HEK293 (cell line): ENCODE measurements at regions not wholly inside any gene's neighbourhood (a gene's known extent, or its start where the extent isn't known, plus 50 kb on each side); places are given as distances from the start of the nearest gene placed in this dataset.
"Not testable (repeated sequence)": the region's sequence is repeated elsewhere in the genome, so short reads cannot be mapped to it uniquely, and the experiment has no call there.

Source experiments
- CTCF ChIA-PET: fragments of 350-600 bp; formaldehyde crosslinking; extraction: SDS; loops from one replicate; lab custom pipeline; 2021; ENCODE audit warnings: antibody characterized with exemption; lab: Yijun Ruan, JAX
- POLR2A ChIA-PET: fragments of 300-600 bp; formaldehyde crosslinking; extraction: SDS; loops from one replicate; lab custom pipeline; 2020; ENCODE audit warnings: antibody characterized with exemption, inconsistent platforms; lab: Yijun Ruan, JAX
- H3K27ac ChIP-seq: fragments of 200-500 bp; sonication (Bioruptor generic); 2 replicates; pipeline ENCODE4 v1.5.1; 2014; ENCODE audit warnings: low read depth, low read length, control low read depth, inconsistent platforms; ENCODE audit errors: extremely low read depth
- H3K36me3 ChIP-seq, 2 experiments: fragments of 200-500 bp in 1 of 2; sonication (Bioruptor generic) in 1 of 2; 1 replicate in 1 of 2; 2 replicates in 1 of 2; pipeline ENCODE4 v1.5.1; 2014 to 2017; ENCODE audit warnings: inconsistent platforms in 2 of 2, low read length in 2 of 2; ENCODE audit not compliant: control insufficient read depth in 2 of 2, insufficient read depth in 1 of 2
- H3K4me1 ChIP-seq: fragments of 200-500 bp; sonication (Bioruptor generic); 2 replicates; pipeline ENCODE4 v1.5.1; 2014; ENCODE audit warnings: mild to moderate bottlenecking, low read length, inconsistent platforms; ENCODE audit not compliant: control insufficient read depth, insufficient read depth
- H3K4me3 ChIP-seq: 2 replicates; pipeline ENCODE4 v1.5.1; 2011; ENCODE audit warnings: low read depth, mild to moderate bottlenecking, control low read depth, low read length, moderate library complexity
- H3K9me3 ChIP-seq: fragments of 200-500 bp; sonication (Bioruptor generic); 2 replicates; pipeline ENCODE4 v1.5.1; 2014; ENCODE audit warnings: low read depth, low read length, inconsistent platforms; ENCODE audit not compliant: control insufficient read depth, insufficient read depth
- EGR2 ChIP-seq: fragments of 450-650 bp; formaldehyde crosslinking; IDR thresholded peaks from 2 replicates; pipeline ENCODE4 v1.5.1; 2016; ENCODE audit warnings: low read depth, missing biosample characterization, missing genetic modification characterization
- MEIS1 ChIP-seq: sonication (generic); formaldehyde crosslinking; IDR thresholded peaks from 2 replicates; pipeline ENCODE4 v1.8.1; 2022; ENCODE audit warnings: missing genetic modification reagents, mild to moderate bottlenecking, borderline replicate concordance
- OSR2 ChIP-seq: fragments of 450-650 bp; formaldehyde crosslinking; IDR thresholded peaks from 2 replicates; pipeline ENCODE4 v1.5.1; 2016; ENCODE audit warnings: missing biosample characterization, missing genetic modification characterization
- TCF7L2 ChIP-seq: IDR thresholded peaks from 2 replicates; pipeline ENCODE4 v1.6.1; 2011; ENCODE audit warnings: low read depth, mild to moderate bottlenecking, inconsistent platforms, low read length, moderate library complexity, borderline replicate concordance
- ZNF157 ChIP-seq: fragments of 450-650 bp; formaldehyde crosslinking; IDR thresholded peaks from 2 replicates; pipeline ENCODE4 v1.5.1; 2016; ENCODE audit warnings: missing biosample characterization, missing genetic modification characterization
- ZNF292 ChIP-seq: fragments of 450-650 bp; formaldehyde crosslinking; IDR thresholded peaks from 2 replicates; pipeline ENCODE4 v1.5.1; 2016; ENCODE audit warnings: low read depth, missing biosample characterization, missing genetic modification characterization, borderline replicate concordance
- ZNF37A ChIP-seq: fragments of 450-650 bp; IDR thresholded peaks from 2 replicates; pipeline ENCODE4 v1.5.1; 2018; ENCODE audit warnings: missing biosample characterization, missing genetic modification characterization
- ZNF433 ChIP-seq: fragments of 450-650 bp; formaldehyde crosslinking; IDR thresholded peaks from 2 replicates; pipeline ENCODE4 v1.5.1; 2016; ENCODE audit warnings: missing biosample characterization, missing genetic modification characterization, low read depth
- ZNF544 ChIP-seq: fragments of 450-650 bp; formaldehyde crosslinking; IDR thresholded peaks from 2 replicates; pipeline ENCODE4 v1.5.0; 2017; ENCODE audit warnings: missing biosample characterization, missing genetic modification characterization
- ZNF555 ChIP-seq: fragments of 450-650 bp; formaldehyde crosslinking; conservative IDR thresholded peaks from 2 replicates; pipeline ENCODE4 v1.5.1; 2017; ENCODE audit warnings: missing biosample characterization, mild to moderate bottlenecking, missing genetic modification characterization, inconsistent platforms
- ZNF677 ChIP-seq: fragments of 450-650 bp; IDR thresholded peaks from 2 replicates; pipeline ENCODE4 v1.5.0; 2018; ENCODE audit warnings: missing biosample characterization, mild to moderate bottlenecking, missing genetic modification characterization, moderate library complexity
- ZNF76 ChIP-seq: fragments of 450-650 bp; formaldehyde crosslinking; IDR thresholded peaks from 2 replicates; pipeline ENCODE4; 2016; ENCODE audit warnings: low read depth, missing biosample characterization, missing genetic modification characterization, borderline replicate concordance
- TF ChIP-seq, protein P1 (sequence below): fragments of 450-650 bp; formaldehyde crosslinking; IDR thresholded peaks from 2 replicates; pipeline ENCODE4 v1.5.1; 2017; ENCODE audit warnings: missing biosample characterization, missing genetic modification characterization
- TF ChIP-seq, protein P2 (sequence below): fragments of 450-650 bp; formaldehyde crosslinking; conservative IDR thresholded peaks from 2 replicates; pipeline ENCODE4 v1.5.1; 2016; ENCODE audit warnings: low read depth, missing biosample characterization, missing genetic modification characterization
- TF ChIP-seq, protein P3 (sequence below): fragments of 450-650 bp; formaldehyde crosslinking; IDR thresholded peaks from 2 replicates; pipeline ENCODE4 v1.5.1; 2016; ENCODE audit warnings: missing biosample characterization, missing genetic modification characterization
- TF ChIP-seq, protein P4 (sequence below): fragments of 450-650 bp; formaldehyde crosslinking; IDR thresholded peaks from 2 replicates; pipeline ENCODE4 v1.5.1; 2017; ENCODE audit warnings: missing biosample characterization, missing genetic modification characterization

DNA sequence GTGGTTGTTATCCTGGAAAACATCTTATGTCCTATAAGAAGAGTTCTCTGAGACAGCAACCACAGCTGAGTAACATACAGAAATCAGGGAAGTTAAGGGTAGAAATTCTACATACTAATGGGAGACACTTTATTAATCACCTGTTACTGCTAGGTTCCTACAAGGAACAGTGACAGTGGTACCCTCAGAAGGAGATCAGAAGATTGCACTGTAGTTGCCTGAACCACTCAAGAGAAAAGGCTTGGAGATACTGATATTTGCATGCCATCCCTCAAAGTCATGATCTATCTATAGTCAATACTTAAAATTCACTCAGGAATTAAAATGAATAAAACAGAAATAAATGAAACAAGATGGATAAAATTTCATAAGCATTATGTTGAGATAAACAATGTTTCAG is 136.0 kb downstream of the LMLN start:
- Histone ChIP-seq H3K4me3 (no peak overlapping the region), H3K27ac (no peak overlapping the region), H3K36me3 (no peaks in the 10 kb centered on the region), H3K4me1 (no peaks in the 10 kb centered on the region), H3K9me3 (no peaks in the 10 kb centered on the region)
- no peak for TF ChIP-seq ZNF677 (tag by site-specific recombination)
- no peak for TF ChIP-seq OSR2 (tag by site-specific recombination)
- TF ChIP-seq ZNF76 (tag by site-specific recombination), result no peak
- no peak for TF ChIP-seq ZNF292 (tag by site-specific recombination)
- no peak for TF ChIP-seq ZNF157
- POLR2A ChIA-PET, result no interaction called here
- CTCF ChIA-PET, result no interaction called here

DNA sequence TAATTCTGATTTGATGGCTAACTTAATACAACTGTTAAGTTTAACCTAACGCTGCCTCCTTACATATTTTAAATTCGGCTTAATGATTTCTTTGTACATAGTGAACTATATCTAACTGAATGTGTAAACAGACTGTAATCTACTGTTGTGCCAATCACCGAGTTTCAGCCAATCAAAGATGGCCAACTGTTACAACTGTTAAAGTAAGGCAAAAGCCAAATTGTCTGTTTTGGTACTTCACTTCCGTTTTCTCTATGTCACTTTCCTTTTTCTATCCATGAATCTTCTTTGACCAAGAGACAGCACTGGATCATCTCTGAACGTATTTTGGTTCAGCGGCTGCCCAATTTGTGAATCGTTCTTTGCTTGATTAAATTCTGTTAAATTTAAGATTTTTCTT is 137.0 kb downstream of the LMLN start:
- ChIA-PET POLR2A (no interaction called here), CTCF (no interaction called here)
- no peaks in the 10 kb centered on the region for H3K4me1 ChIP-seq

DNA sequence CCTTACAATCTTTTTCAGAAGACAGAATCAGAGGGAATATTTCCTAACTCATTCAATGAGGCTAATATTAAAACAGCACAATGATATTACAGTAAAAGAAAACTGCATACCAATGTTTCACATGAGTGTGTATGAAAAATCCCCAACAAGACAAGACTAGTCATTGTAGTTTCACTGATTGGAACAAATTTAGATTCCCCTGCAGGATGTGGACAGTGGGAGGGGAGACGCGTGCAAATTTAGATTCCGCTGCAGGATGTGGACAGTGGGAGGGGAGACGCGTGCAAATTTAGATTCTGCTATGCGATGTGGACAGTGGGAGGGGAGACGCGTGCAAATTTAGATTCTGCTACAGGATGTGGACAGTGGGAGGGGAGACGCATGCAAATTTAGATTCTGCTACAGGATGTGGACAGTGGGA is 138.7 kb downstream of the LMLN start:
- H3K9me3 ChIP-seq, H3K27ac ChIP-seq, CTCF ChIA-PET, H3K4me3 ChIP-seq, H3K4me1 ChIP-seq, H3K36me3 ChIP-seq, POLR2A ChIA-PET: not testable (repeated sequence)

More for the DNA sequence above, 137.0 kb downstream of the LMLN start:
- H3K4me3 ChIP-seq, result no peak overlapping the region
- TF ChIP-seq, protein P1, sequence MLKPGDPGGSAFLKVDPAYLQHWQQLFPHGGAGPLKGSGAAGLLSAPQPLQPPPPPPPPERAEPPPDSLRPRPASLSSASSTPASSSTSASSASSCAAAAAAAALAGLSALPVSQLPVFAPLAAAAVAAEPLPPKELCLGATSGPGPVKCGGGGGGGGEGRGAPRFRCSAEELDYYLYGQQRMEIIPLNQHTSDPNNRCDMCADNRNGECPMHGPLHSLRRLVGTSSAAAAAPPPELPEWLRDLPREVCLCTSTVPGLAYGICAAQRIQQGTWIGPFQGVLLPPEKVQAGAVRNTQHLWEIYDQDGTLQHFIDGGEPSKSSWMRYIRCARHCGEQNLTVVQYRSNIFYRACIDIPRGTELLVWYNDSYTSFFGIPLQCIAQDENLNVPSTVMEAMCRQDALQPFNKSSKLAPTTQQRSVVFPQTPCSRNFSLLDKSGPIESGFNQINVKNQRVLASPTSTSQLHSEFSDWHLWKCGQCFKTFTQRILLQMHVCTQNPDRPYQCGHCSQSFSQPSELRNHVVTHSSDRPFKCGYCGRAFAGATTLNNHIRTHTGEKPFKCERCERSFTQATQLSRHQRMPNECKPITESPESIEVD (tag by site-specific recombination), result no peak
- TF ChIP-seq MEIS1 (CRISPR knock-in tag), result no peak
- TF ChIP-seq, all 188 proteins: peak for 0
- Histone ChIP-seq H3K9me3 (no peaks in the 10 kb centered on the region), H3K36me3 (no peaks in the 10 kb centered on the region), H3K27ac (no peak overlapping the region)

DNA sequence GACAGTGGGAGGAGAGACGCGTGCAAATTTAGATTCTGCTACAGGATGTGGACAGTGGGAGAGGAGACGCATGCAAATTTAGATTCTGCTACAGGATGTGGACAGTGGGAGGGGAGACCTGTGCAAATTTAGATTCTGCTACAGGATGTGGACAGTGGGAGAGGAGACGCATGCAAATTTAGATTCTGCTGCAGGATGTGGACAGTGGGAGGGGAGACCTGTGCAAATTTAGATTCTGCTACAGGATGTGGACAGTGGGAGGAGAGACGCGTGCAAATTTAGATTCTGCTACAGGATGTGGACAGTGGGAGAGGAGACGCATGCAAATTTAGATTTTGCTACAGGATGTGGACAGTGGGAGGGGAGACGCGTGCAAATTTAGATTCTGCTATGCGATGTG is 143.1 kb downstream of the LMLN start:
- H3K27ac ChIP-seq, H3K4me3 ChIP-seq, H3K36me3 ChIP-seq, POLR2A ChIA-PET, CTCF ChIA-PET, H3K4me1 ChIP-seq, H3K9me3 ChIP-seq: not testable (repeated sequence)

DNA sequence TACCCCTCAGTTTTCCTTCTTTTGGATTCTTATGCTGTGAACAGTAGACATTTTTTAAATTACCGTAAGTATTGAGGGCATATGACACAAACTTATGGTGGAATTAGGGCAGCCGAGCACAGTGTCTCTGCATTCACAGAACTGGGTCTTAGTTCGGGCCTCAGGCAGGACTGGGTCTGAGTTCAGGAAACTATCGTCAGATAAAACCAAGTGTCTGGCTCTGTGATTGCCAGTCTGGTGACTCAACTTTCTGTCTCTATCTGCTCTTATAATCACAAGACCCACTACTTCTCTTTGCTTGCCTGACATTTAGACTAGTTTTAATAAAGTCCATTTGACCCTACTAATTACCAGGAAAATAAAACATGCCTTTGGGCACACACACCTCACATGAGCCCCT is 146.2 kb downstream of the LMLN start:
- no peaks in the 10 kb centered on the region for H3K36me3 ChIP-seq
- ChIA-PET CTCF (no interaction called here), POLR2A (no interaction called here)
- H3K4me1 ChIP-seq, result 0 out of 2 replicates have a peak, but pooled peaks cover 2% of the 10 kb centered on the region
- H3K4me3 ChIP-seq, result no peak overlapping the region
- no peaks in the 10 kb centered on the region for H3K9me3 ChIP-seq
- H3K27ac ChIP-seq, result no peak overlapping the region
- TF ChIP-seq, protein P2, sequence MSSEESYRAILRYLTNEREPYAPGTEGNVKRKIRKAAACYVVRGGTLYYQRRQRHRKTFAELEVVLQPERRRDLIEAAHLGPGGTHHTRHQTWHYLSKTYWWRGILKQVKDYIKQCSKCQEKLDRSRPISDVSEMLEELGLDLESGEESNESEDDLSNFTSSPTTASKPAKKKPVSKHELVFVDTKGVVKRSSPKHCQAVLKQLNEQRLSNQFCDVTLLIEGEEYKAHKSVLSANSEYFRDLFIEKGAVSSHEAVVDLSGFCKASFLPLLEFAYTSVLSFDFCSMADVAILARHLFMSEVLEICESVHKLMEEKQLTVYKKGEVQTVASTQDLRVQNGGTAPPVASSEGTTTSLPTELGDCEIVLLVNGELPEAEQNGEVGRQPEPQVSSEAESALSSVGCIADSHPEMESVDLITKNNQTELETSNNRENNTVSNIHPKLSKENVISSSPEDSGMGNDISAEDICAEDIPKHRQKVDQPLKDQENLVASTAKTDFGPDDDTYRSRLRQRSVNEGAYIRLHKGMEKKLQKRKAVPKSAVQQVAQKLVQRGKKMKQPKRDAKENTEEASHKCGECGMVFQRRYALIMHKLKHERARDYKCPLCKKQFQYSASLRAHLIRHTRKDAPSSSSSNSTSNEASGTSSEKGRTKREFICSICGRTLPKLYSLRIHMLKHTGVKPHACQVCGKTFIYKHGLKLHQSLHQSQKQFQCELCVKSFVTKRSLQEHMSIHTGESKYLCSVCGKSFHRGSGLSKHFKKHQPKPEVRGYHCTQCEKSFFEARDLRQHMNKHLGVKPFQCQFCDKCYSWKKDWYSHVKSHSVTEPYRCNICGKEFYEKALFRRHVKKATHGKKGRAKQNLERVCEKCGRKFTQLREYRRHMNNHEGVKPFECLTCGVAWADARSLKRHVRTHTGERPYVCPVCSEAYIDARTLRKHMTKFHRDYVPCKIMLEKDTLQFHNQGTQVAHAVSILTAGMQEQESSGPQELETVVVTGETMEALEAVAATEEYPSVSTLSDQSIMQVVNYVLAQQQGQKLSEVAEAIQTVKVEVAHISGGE (tag by site-specific recombination), result no peak
- TF ChIP-seq ZNF544 (no peak), EGR2 (tag by site-specific recombination) (no peak), ZNF37A (tag by site-specific recombination) (no peak), ZNF555 (tag by site-specific recombination) (no peak), TCF7L2 (no peak), ZNF433 (tag by site-specific recombination) (no peak)
- TF ChIP-seq, protein P3, sequence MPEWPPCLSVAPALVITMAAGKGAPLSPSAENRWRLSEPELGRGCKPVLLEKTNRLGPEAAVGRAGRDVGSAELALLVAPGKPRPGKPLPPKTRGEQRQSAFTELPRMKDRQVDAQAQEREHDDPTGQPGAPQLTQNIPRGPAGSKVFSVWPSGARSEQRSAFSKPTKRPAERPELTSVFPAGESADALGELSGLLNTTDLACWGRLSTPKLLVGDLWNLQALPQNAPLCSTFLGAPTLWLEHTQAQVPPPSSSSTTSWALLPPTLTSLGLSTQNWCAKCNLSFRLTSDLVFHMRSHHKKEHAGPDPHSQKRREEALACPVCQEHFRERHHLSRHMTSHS (tag by site-specific recombination), result no peak
- TF ChIP-seq, protein P4, sequence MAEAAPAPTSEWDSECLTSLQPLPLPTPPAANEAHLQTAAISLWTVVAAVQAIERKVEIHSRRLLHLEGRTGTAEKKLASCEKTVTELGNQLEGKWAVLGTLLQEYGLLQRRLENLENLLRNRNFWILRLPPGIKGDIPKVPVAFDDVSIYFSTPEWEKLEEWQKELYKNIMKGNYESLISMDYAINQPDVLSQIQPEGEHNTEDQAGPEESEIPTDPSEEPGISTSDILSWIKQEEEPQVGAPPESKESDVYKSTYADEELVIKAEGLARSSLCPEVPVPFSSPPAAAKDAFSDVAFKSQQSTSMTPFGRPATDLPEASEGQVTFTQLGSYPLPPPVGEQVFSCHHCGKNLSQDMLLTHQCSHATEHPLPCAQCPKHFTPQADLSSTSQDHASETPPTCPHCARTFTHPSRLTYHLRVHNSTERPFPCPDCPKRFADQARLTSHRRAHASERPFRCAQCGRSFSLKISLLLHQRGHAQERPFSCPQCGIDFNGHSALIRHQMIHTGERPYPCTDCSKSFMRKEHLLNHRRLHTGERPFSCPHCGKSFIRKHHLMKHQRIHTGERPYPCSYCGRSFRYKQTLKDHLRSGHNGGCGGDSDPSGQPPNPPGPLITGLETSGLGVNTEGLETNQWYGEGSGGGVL (tag by site-specific recombination), result no peak
